HL-60 (cell line): ENCODE measurements at regions not wholly inside any gene's neighbourhood (a gene's known extent, or its start where the extent isn't known, plus 50 kb on each side); places are given as distances from the start of the nearest gene placed in this dataset.

Source experiments
- DNase-seq, 2 experiments: peaks; one replicate each; pipeline ENCODE4 v3.0.0-alpha.2; 2010 to 2020; ENCODE audit warnings: low read depth in 1 of 2, low spot score in 1 of 2
- H3K27ac ChIP-seq: fragments of 250-450 bp; sonication (Bioruptor Pico); replicated peaks from 2 replicates; pipeline ENCODE4 v1.5.1; 2020; ENCODE audit warnings: mild to moderate bottlenecking, moderate library complexity
- H3K27me3 ChIP-seq: fragments of 250-450 bp; sonication (Bioruptor Pico); 2 replicates; pipeline ENCODE4 v1.5.1; 2021; ENCODE audit warnings: mild to moderate bottlenecking, moderate library complexity; ENCODE audit not compliant: insufficient read depth, poor library complexity, severe bottlenecking
- H3K4me3 ChIP-seq: replicated peaks from 2 replicates; pipeline ENCODE4 v1.5.1; 2011; ENCODE audit warnings: mild to moderate bottlenecking, control low read depth, low read length; ENCODE audit not compliant: insufficient read depth
- CTCF ChIP-seq: IDR thresholded peaks from one replicate; pipeline ENCODE4 v1.5.1; 2011; ENCODE audit warnings: low read length, control low read depth, inconsistent platforms; ENCODE audit not compliant: insufficient read depth
- GABPA ChIP-seq: IDR thresholded peaks from 2 replicates; pipeline ENCODE4 v1.6.1; 2012; ENCODE audit warnings: low read depth
- POLR2AphosphoS5 ChIP-seq: IDR thresholded peaks from 2 replicates; pipeline ENCODE4 v1.6.1; 2012; ENCODE audit warnings: low read depth
- REST ChIP-seq: IDR thresholded peaks from 2 replicates; pipeline ENCODE4 v1.6.1; 2012; ENCODE audit warnings: low read depth; ENCODE audit not compliant: insufficient replicate concordance
- SPI1 ChIP-seq: IDR thresholded peaks from 2 replicates; pipeline ENCODE4 v1.6.1; 2012; ENCODE audit warnings: low read depth, mild to moderate bottlenecking, borderline replicate concordance

GRCh38 chr7:67414858-67415257, 418.2 kb downstream of the TYW1 start:
- Histone ChIP-seq H3K27me3 (no peaks in the 10 kb centered on the region), H3K4me3 (no peak overlapping the region), H3K27ac (no peak overlapping the region)
- TF ChIP-seq SPI1 = no peak
- no peak for TF ChIP-seq REST
- TF ChIP-seq POLR2AphosphoS5 = no peak
- no peak for TF ChIP-seq GABPA
- TF ChIP-seq CTCF = no peak
- no peak for DNase-seq

DNA sequence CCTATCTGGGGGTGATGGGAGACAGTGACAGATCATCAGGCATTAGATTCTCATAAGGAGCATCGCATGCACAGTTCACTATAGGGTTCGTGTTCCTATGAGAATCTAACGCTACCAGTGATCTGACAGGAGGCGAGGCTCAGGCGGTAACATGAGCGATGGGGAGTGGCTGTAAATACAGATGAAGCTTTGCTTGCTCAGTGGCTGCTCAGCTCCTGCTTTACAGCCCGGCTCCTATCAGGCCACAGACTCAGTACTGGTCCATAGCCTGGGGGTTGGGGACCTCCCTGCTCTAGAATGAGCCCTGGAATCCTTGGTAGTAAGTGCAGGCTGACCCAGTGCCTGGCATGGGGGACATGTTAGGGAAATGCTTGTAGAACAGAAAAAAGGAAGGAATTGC, 426.0 kb downstream of the TYW1 start:
- Histone ChIP-seq H3K27me3 (no peaks in the 10 kb centered on the region), H3K4me3 (no peak overlapping the region), H3K27ac (no peak overlapping the region)
- TF ChIP-seq CTCF (no peak), SPI1 (no peak), GABPA (no peak), REST (no peak), POLR2AphosphoS5 (no peak)
- DNase-seq = no peak

GRCh38 chr7:67423065-67423464, 426.4 kb downstream of the TYW1 start:
- no peak for TF ChIP-seq POLR2AphosphoS5
- TF ChIP-seq SPI1 = no peak
- no peak for TF ChIP-seq CTCF
- no peak for TF ChIP-seq GABPA
- no peak for TF ChIP-seq REST
- no peak overlapping the region for H3K27ac ChIP-seq
- no peak for DNase-seq
- H3K4me3 ChIP-seq = no peak overlapping the region
- no peaks in the 10 kb centered on the region for H3K27me3 ChIP-seq
